K562 (cell line): ENCODE measurements at regions not wholly inside any gene's neighbourhood (a gene's known extent, or its start where the extent isn't known, plus 50 kb on each side); places are given as distances from the start of the nearest gene placed in this dataset.

ENCODE experiments used
- ATAC-seq: fragments of 200-7000 bp; cut with Tn5 transposase; 3 replicates; pipeline ENCODE4 v1.9.1; 2020; ENCODE audit warnings: moderate library complexity
- BruUV-seq: library from RNA; stranded (reverse); fragments of 400-500 nt; replicated peaks from 2 replicates; lab custom pipeline; 2021; lab: Mats Ljungman, UMichigan
- CTCF ChIA-PET: fragments of 300-600 bp; formaldehyde crosslinking; extraction: SDS; loops from one replicate; lab custom pipeline; 2021; ENCODE audit warnings: low intra/inter-chr PET ratio; lab: Yijun Ruan, JAX
- POLR2A ChIA-PET: fragments of 300-600, 350-650 bp; sonication (Branson Sonifier 250); formaldehyde crosslinking; extraction: SDS; loops from one replicate; lab custom pipeline; 2021; ENCODE audit warnings: antibody characterized with exemption, inconsistent platforms; lab: Yijun Ruan, JAX
- DNase-seq, 4 experiments: peaks; one replicate each; pipeline versions ENCODE4 v3.0.0 to v3.0.0-alpha.2; 2011 to 2018; ENCODE audit warnings: low spot score in 3 of 4, mixed read lengths in 3 of 4; ENCODE audit errors: extremely low read depth in 1 of 4
- FAIRE-seq: peaks from 2 replicates; lab custom pipeline; 2011; peaks lifted over from hg19 to GRCh38; lab: Jason Lieb, UNC
- H2AFZ ChIP-seq: 2 replicates; pipeline ENCODE4 v1.6.0; 2011; ENCODE audit warnings: low read depth, low read length, control low read depth, inconsistent platforms
- H3K27ac ChIP-seq: fragments of 200-600 bp; 3 replicates; pipeline ENCODE4 v1.8.0; 2011; ENCODE audit warnings: low read depth, mild to moderate bottlenecking, control low read depth, inconsistent platforms, low read length, moderate library complexity, mixed read lengths; ENCODE audit errors: extremely low read depth
- H3K27me3 ChIP-seq, 2 experiments: fragments of 300-600 bp in 1 of 2; 2 replicates in 1 of 2; 3 replicates in 1 of 2; pipeline versions ENCODE4 v1.6.0 to v1.8.0; 2011; ENCODE audit warnings: inconsistent platforms in 2 of 2, low read length in 2 of 2, mild to moderate bottlenecking in 1 of 2, mixed read lengths in 1 of 2, moderate library complexity in 1 of 2; ENCODE audit not compliant: control insufficient read depth in 2 of 2, insufficient read depth in 2 of 2
- H3K36me3 ChIP-seq: fragments of 300-600 bp; 3 replicates; pipeline ENCODE4 v1.8.0; 2011; ENCODE audit warnings: mild to moderate bottlenecking, low read length, inconsistent platforms; ENCODE audit not compliant: control insufficient read depth, insufficient read depth
- H3K4me1 ChIP-seq, 2 experiments: fragments of 200-600 bp in 1 of 2; replicated peaks in 1 of 2; 2 replicates in 1 of 2; 3 replicates in 1 of 2; pipeline versions ENCODE4 v1.5.1 to v1.8.0; 2011; ENCODE audit warnings: inconsistent platforms in 2 of 2, low read length in 2 of 2, mild to moderate bottlenecking in 1 of 2, mixed read lengths in 1 of 2, moderate library complexity in 1 of 2; ENCODE audit not compliant: control insufficient read depth in 2 of 2, insufficient read depth in 2 of 2
- H3K4me2 ChIP-seq: 2 replicates; pipeline ENCODE4 v1.6.1; 2011; ENCODE audit warnings: low read length, control low read depth, inconsistent platforms, mixed read lengths; ENCODE audit not compliant: insufficient read depth
- H3K4me3 ChIP-seq: fragments of 200-600 bp; sonication (generic), shearing (Covaris generic); 2 replicates; pipeline ENCODE4 v1.5.1; 2016; ENCODE audit warnings: control low read depth, inconsistent platforms
- H3K79me2 ChIP-seq: fragments of 200-600 bp; 3 replicates; pipeline ENCODE4 v1.8.0; 2011; ENCODE audit warnings: low read length, inconsistent platforms; ENCODE audit not compliant: control insufficient read depth, insufficient read depth
- H3K9ac ChIP-seq, 2 experiments: 2 replicates each; pipeline versions ENCODE4 v1.6.0 to v1.6.1; 2011; ENCODE audit warnings: low read depth in 2 of 2, low read length in 2 of 2, control low read depth in 1 of 2, inconsistent platforms in 1 of 2, mild to moderate bottlenecking in 1 of 2, mixed read lengths in 1 of 2; ENCODE audit not compliant: insufficient read depth in 1 of 2
- H3K9me1 ChIP-seq: one replicate; pipeline ENCODE4 v1.6.0; 2011; ENCODE audit warnings: inconsistent platforms, mild to moderate bottlenecking, low read length, moderate library complexity; ENCODE audit not compliant: control insufficient read depth, insufficient read depth
- H3K9me3 ChIP-seq: replicated peaks from 2 replicates; pipeline ENCODE4 v1.5.1; 2011; ENCODE audit warnings: low read depth, low read length, inconsistent platforms; ENCODE audit not compliant: control insufficient read depth, insufficient read depth
- H4K20me1 ChIP-seq: replicated peaks from 2 replicates; pipeline ENCODE4 v1.6.1; 2011; ENCODE audit warnings: low read length, inconsistent platforms, mixed read lengths; ENCODE audit not compliant: control insufficient read depth, insufficient read depth
- FOXM1 ChIP-seq, 2 experiments: fragments of 450-650 bp in 1 of 2; sonication (generic) in 1 of 2; formaldehyde crosslinking in 1 of 2; IDR thresholded peaks; 2 replicates each; pipeline versions ENCODE4 v1.6.1 to v1.9.0; 2017 to 2022; ENCODE audit warnings: low read depth in 2 of 2, mild to moderate bottlenecking in 2 of 2, missing genetic modification reagents in 1 of 2, moderate library complexity in 1 of 2
- HNRNPK ChIP-seq: fragments of 200-400 bp; formaldehyde crosslinking; IDR thresholded peaks from one replicate; pipeline ENCODE4 v1.6.1; 2018; ENCODE audit warnings: mild to moderate bottlenecking, low read depth, low read length; ENCODE audit not compliant: poor library complexity, severe bottlenecking
- KDM2B ChIP-seq: fragments of 250-450 bp; sonication (Bioruptor Pico); IDR thresholded peaks from 2 replicates; pipeline ENCODE4 v1.8.0; 2021; ENCODE audit warnings: mild to moderate bottlenecking, moderate library complexity
- PCBP1 ChIP-seq: fragments of 200-400 bp; formaldehyde crosslinking; IDR thresholded peaks from 2 replicates; pipeline ENCODE4 v1.6.1; 2018; ENCODE audit warnings: mild to moderate bottlenecking, low read depth, low read length; ENCODE audit not compliant: poor library complexity, severe bottlenecking
- WGBS: fragments of 100-300 bp; shearing (Covaris generic); methylation state at CpG from one replicate; pipeline ENCODE4 v1.1.6; 2016; ENCODE audit warnings: low coverage, mixed read lengths; ENCODE audit not compliant: insufficient coverage; ENCODE audit errors: missing lambda C conversion rate; 5-methylcytosine and 5-hydroxymethylcytosine counted together
- in situ Hi-C: fragments of 300-500 bp; cut with MboI; formaldehyde crosslinking; loops from 4 replicates; pipeline ENCODE4 v1.15.0; 2018; ENCODE audit warnings: inconsistent platforms, mixed read lengths
- intact Hi-C: fragments of 100-400 bp; cut with micrococcal nuclease; formaldehyde crosslinking; loops from 2 replicates; pipeline ENCODE4 v1.14.2; 2022
- TF ChIP-seq, protein P1 (sequence below): sonication (generic); formaldehyde crosslinking; IDR thresholded peaks from 2 replicates; pipeline ENCODE4 v1.8.0; 2022; ENCODE audit warnings: mild to moderate bottlenecking, low read depth, missing genetic modification reagents

DNA sequence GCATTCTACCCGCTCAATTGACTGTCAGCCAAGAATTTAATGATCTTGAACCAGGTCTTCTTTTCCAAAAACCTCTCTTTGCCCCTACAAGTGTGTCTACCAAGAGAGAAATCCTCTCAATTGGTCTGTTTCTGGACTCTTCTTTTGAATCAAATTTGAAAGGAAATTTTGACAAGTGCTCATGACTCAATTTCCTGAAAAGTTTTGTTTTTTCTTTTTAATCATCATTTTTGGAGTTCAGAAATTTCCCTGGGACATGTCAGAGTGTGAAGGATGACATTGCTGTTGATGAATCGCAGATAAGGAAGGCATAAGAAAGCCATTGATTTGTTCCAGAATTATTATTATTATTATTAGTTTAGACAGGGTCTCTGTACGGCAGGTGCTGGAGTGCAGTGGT, 88.2 kb upstream of the AKT3 start:
- Histone ChIP-seq H3K4me2 (no peak overlapping the region), H4K20me1 (no peaks in the 10 kb centered on the region), H3K79me2 (no peaks in the 10 kb centered on the region), H3K9ac (no peak overlapping the region), H3K4me3 (no peak overlapping the region), H3K36me3 (no peaks in the 10 kb centered on the region), H3K4me1 (peaks cover 0 to 8% of the 10 kb centered on the region in 2 experiments; a peak in 2 of 5 replicates)
- DNase-seq (no peak), FAIRE-seq (no peak)
- ChIA-PET POLR2A (no interaction called here), CTCF (no interaction called here)
- no TSS peak for BruUV-seq
- intact Hi-C loops: no loop called here
- in situ Hi-C loops: no loop called here
- TF ChIP-seq KDM2B (CRISPR knock-in tag): no peak
- TF ChIP-seq, protein P1, sequence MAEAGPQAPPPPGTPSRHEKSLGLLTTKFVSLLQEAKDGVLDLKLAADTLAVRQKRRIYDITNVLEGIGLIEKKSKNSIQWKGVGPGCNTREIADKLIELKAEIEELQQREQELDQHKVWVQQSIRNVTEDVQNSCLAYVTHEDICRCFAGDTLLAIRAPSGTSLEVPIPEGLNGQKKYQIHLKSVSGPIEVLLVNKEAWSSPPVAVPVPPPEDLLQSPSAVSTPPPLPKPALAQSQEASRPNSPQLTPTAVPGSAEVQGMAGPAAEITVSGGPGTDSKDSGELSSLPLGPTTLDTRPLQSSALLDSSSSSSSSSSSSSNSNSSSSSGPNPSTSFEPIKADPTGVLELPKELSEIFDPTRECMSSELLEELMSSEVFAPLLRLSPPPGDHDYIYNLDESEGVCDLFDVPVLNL (CRISPR knock-in tag): no peak
- TF ChIP-seq, all 486 proteins: peak for 0
- Histone ChIP-seq H3K27ac (no peak overlapping the region), H3K9me3 (peaks cover 4% of the 10 kb centered on the region; the same call in 1 of the 2 replicates), H2AFZ (no peak overlapping the region), H3K27me3 (peaks cover 0 to 20% of the 10 kb centered on the region in 2 experiments; a peak in 3 of 5 replicates), H3K9me1 (no peaks in the 10 kb centered on the region)
- no peak for ATAC-seq
- WGBS: 32% methylated on average over 3 of the region's 3 CpGs

DNA sequence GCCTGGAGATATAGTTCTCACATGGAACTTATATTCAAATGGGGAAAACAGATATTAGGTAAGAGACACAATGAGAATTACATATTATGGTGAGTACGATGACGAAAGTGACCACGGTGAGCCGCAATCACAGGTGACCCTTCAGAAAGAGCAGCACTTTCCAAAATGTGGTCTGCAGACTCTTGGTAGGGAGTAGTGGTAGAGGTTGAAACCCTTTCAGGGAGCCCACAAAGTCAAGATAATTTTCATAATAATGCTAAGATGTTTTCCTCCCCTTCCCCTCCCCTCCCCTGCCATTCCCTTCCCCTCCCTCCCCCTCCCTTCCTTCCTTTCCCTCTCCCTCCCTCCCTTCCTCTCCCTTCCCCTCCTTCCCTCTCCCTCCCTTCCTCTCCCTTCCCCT, 83.5 kb upstream of the AKT3 start:
- ChIA-PET CTCF (no interaction called here), POLR2A (no interaction called here)
- no peak for DNase-seq
- 7% methylated on average over 4 of the region's 4 CpGs for WGBS
- Histone ChIP-seq H3K9me3 (peaks cover 2% of the 10 kb centered on the region; the same call in 1 of the 2 replicates), H2AFZ (no peak overlapping the region), H3K9ac (no peak overlapping the region), H3K9me1 (no peaks in the 10 kb centered on the region), H3K4me1 (peaks cover 0 to 3% of the 10 kb centered on the region in 2 experiments; a peak in 1 of 5 replicates), H3K79me2 (no peaks in the 10 kb centered on the region), H3K36me3 (no peaks in the 10 kb centered on the region), H3K4me3 (no peak overlapping the region), H3K27me3 (peaks cover 16 to 33% of the 10 kb centered on the region in 2 experiments; a peak in 3 of 5 replicates), H3K4me2 (no peak overlapping the region), H3K27ac (no peak overlapping the region), H4K20me1 (0 out of 2 replicates have a peak, but pooled peaks cover 3% of the 10 kb centered on the region)
- peak; percentile 66 for TF ChIP-seq PCBP1
- no peak for TF ChIP-seq FOXM1 (IDR thresholded peaks at IDR 0.05; ENCODE audit: low read depth)
- TF ChIP-seq FOXM1 (CRISPR knock-in tag; IDR thresholded peaks at IDR 0.05; ENCODE audit: low read depth): no peak
- peak; percentile 76 for TF ChIP-seq HNRNPK
- in situ Hi-C loops (no loop called here), intact Hi-C loops (no loop called here)
- no TSS peak for BruUV-seq
- FAIRE-seq: no peak
- ATAC-seq: no peak
